Fibroblast of villous mesenchyme (primary cell): ENCODE measurements at regions not wholly inside any gene's neighbourhood (a gene's known extent, or its start where the extent isn't known, plus 50 kb on each side); places are given as distances from the start of the nearest gene placed in this dataset.

Source experiments
- DNase-seq: peaks from one replicate; pipeline ENCODE4 v3.0.0-alpha.2; 2010; ENCODE audit warnings: low read depth
- H3K4me3 ChIP-seq: 2 replicates; pipeline ENCODE4 v1.5.1; 2011; ENCODE audit warnings: low read depth, mild to moderate bottlenecking, low read length
- TF ChIP-seq, protein P1 (sequence below): IDR thresholded peaks from 2 replicates; pipeline ENCODE4 v1.5.1; 2012; ENCODE audit warnings: low read depth, mild to moderate bottlenecking, low read length; ENCODE audit not compliant: insufficient read depth

DNA sequence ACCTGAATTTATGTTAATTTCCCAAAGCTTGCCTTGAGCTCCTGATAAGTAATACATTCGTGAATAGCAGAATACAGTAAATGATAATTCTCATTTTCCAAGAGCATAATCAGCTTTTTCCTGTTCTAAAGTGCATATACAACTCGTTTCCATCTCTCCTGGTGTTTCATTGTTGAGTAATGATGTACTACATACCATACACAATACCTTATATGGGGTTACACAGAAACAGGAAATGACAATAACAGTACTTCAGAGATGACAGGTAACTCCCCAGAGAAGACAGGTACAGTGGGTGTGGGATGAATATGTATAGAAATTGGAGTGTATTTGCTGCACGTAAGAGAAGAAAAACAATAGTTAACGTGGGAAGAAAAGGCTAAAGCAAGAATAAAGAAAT, 287.1 kb downstream of the TENT4A start:
- H3K4me3 ChIP-seq: no peak overlapping the region
- DNase-seq: no peak
- TF ChIP-seq, protein P1, sequence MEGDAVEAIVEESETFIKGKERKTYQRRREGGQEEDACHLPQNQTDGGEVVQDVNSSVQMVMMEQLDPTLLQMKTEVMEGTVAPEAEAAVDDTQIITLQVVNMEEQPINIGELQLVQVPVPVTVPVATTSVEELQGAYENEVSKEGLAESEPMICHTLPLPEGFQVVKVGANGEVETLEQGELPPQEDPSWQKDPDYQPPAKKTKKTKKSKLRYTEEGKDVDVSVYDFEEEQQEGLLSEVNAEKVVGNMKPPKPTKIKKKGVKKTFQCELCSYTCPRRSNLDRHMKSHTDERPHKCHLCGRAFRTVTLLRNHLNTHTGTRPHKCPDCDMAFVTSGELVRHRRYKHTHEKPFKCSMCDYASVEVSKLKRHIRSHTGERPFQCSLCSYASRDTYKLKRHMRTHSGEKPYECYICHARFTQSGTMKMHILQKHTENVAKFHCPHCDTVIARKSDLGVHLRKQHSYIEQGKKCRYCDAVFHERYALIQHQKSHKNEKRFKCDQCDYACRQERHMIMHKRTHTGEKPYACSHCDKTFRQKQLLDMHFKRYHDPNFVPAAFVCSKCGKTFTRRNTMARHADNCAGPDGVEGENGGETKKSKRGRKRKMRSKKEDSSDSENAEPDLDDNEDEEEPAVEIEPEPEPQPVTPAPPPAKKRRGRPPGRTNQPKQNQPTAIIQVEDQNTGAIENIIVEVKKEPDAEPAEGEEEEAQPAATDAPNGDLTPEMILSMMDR: no peak

DNA sequence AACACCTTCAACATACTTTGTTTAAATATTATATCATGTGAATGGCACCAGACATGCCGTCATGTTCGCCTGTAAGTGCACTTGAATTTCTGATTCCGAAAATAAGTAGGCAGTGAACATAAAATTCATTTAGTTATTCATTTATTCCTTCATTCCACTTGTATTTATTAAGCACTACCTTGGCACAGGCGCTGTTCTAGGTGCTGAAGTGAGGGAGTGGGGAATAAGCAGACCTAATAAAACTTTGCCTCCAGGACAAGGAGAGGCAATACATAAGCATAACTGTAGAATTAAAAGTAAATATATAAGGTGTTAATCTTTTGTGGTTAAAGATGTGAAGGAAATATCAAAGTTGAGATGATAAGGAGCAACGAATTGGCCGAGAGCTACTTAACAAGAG, 297.4 kb downstream of the TENT4A start:
- no peak overlapping the region for H3K4me3 ChIP-seq
- DNase-seq: no peak
- TF ChIP-seq, protein P1: no peak

DNA sequence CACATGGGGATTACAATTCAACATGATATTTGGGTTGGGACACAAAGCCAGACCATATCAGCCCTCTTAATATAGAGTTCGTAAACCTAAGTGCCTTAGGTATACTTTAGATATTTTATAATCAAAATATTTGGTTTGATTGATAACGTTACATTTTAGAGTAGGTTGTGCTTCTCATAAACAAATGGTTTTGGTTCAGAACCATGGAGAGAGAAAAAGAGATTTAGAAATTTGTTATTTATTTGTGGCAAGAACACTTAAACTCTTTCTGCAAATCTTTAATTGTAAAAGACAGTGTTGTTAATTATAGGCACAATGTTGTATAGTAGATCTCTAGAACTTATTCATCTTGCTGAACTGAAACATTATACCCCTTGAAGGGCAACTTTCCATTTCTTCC, 298.8 kb downstream of the TENT4A start:
- TF ChIP-seq, protein P1: no peak
- no peak overlapping the region for H3K4me3 ChIP-seq
- no peak for DNase-seq

DNA sequence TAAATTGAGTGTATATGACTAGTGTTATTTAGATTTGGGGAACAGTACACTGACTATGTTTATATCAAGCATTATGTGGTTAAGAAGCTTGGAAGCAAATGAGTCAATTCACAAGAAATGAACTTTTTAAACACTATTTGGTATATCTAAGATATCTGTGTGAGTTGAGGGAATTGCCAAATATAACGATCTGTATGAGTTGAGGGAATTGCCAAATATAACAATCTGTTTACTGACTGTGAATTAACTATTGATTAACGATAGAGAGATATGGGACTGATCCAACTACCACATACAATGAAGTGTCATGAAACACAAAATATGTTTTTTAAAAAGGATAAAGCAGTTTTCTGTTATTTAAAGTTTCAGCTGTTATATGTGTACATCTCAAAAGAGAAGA, 301.4 kb downstream of the TENT4A start:
- no peak overlapping the region for H3K4me3 ChIP-seq
- TF ChIP-seq, protein P1: no peak
- no peak for DNase-seq

DNA sequence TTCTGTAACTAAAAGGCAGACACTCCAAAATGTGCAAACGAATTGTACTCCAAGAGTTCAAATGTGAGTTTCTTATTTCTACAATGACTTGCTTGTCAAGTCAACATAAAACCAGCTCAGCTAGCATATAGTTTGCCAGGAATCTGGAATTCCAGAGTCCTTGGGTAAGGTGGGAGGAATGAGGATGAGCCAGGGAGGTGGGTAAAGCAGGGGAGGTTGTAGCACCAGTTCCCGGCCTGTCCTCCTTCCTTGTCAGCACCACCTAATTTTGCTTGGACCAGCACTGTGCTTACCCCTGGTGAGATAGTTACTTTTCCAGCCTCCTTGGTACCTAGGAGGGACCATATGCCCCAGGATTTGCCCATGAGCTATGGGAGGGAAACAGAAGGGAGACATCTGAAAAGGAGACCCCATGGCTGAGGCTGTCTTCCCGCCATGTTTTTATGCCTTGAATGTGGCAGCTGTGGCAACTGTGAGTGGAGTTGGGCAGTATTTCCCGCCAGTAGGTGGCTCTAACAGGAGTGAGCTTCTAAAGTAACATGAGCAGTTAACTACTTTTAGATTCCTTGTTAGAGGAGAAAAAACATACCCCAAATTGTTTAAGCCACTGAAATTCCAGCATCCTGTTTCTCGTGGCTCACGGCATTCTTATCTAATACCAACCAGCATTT, 302.5 kb downstream of the TENT4A start:
- DNase-seq: no peak
- TF ChIP-seq, protein P1: no peak
- no peak overlapping the region for H3K4me3 ChIP-seq

DNA sequence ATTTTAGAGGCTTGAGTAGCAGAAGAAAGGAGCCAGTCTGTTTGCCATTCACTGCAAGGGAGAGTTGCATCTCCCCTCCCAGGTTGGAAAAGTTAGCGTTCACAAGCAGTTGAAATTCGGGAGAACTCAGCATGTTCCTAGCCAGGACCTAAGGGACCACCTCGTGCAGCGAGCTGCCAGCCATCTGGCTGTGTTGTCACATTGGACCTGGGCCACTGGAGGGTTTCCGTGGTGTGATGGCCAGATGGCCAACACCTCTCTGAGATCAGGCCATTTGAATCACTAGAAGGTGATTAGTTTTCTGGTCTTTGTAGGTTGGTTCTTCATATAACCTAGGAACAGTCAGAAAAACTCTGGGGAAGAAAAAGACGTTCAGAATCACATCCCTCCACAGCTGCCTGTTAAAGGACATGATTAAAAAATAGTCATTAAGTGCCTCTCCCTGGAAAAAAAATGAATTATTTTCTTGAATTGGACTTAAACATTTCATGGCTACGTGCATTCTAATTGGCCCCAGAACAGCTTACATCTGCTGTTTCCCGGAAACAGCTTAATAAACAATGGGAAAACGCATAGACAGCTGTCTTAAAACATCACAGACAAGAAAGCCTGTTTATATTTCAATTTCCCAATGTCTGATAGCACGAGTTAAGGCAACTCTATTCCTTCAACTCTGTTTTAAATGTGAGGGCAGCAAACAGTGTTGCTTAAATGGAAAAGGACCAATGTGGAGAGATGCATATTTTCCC, 303.9 kb downstream of the TENT4A start:
- DNase-seq: no peak
- TF ChIP-seq, protein P1: no peak
- no peak overlapping the region for H3K4me3 ChIP-seq
